ENCODE measurements at regions not wholly inside any gene's neighbourhood (a gene's known extent, or its start where the extent isn't known, plus 50 kb on each side); places are given as distances from the start of the nearest gene placed in this dataset.

DNA sequence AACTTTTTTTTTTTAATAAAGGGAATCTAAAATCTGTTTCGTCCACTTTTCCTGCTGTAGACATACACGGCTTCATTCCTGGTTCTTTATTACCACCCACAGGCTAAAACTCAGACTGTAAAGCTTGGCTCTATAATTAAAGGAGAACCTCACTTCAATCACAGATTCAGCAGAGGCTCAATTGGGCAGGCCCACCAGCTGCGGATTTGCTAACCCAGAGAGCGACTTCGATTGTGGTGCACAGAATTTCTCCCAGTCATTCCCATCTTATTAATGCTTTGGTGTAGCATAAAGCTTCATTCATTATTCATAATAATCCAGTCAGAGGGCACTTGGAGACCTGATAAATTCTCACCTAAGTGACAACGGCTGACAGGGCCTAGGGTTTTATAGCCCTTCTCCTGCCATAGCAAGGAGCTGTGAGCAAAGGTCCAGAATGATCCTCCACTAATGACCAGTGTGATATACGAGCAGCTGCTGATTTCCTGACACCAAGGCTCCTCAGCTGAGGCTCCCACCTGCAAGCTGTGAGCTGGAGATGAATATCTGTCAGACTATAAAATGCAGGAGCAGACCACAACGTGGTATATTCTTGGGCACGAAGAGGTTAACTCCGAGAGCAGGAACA, 149.0 kb downstream of the ATP6V1G3 start:
- intact Hi-C loops (cut with micrococcal nuclease), result no loop called here
- no peak for FAIRE-seq
- no peaks in the 10 kb centered on the region for H3K4me1 ChIP-seq (replicated peaks in 1 of 2; ENCODE audit: control insufficient read depth in 2 of 2, insufficient read depth in 2 of 2, low read length in 2 of 2)
- no peak for TF ChIP-seq U2AF2 (optimal IDR thresholded peaks at IDR 0.05; ENCODE audit: low read depth, low read length)
- no peak for TF ChIP-seq NFE2L1 (tag; IDR thresholded peaks at IDR 0.05; ENCODE audit: borderline replicate concordance, low read depth)
- 0 out of 4 replicates have a peak, but pooled peaks of 1 of the 2 experiments have one; percentile 7 for TF ChIP-seq RAD21 (CRISPR knock-in tag; conservative IDR thresholded peaks at IDR 0.05 in 1 of 2, IDR thresholded peaks at IDR 0.05 in 1 of 2)
- TF ChIP-seq RBM34 (IDR thresholded peaks at IDR 0.05; ENCODE audit: borderline replicate concordance, insufficient read depth, low read length), result no peak
- no TSS peak for BruUV-seq (replicated peaks)
- no peaks in the 10 kb centered on the region for H3K36me3 ChIP-seq (ENCODE audit: control insufficient read depth, insufficient read depth, low read length)
- DNase-seq (ENCODE audit: extremely low read depth in 1 of 4, low spot score in 3 of 4), result no peak
- no peak overlapping the region for H3K4me3 ChIP-seq
- no peak overlapping the region for H3K27ac ChIP-seq (ENCODE audit: extremely low read depth, low read depth, low read length)
- H3K9me3 ChIP-seq (replicated peaks; ENCODE audit: control insufficient read depth, insufficient read depth, low read depth, low read length), result no peaks in the 10 kb centered on the region
- no peak overlapping the region for H3K4me2 ChIP-seq (ENCODE audit: insufficient read depth, low read length)
- H2AFZ ChIP-seq (ENCODE audit: low read depth, low read length), result no peak overlapping the region
- ChIA-PET POLR2A (interaction anchor here (0.6 kb wide), 1 partner anchor 50 kb away, joined by 3 read pairs; no protein-coding TSS in a partner anchor), CTCF (ENCODE audit: low intra/inter-chr PET ratio) (no interaction called here)
- in situ Hi-C loops (cut with MboI), result no loop called here
- ATAC-seq, result no peak
- H4K20me1 ChIP-seq (replicated peaks; ENCODE audit: control insufficient read depth, insufficient read depth, low read length), result no peaks in the 10 kb centered on the region
- H3K9me1 ChIP-seq (ENCODE audit: control insufficient read depth, insufficient read depth, low read length), result no peaks in the 10 kb centered on the region
- no peaks in the 10 kb centered on the region for H3K79me2 ChIP-seq (ENCODE audit: control insufficient read depth, insufficient read depth, low read length)
- H3K27me3 ChIP-seq (ENCODE audit: control insufficient read depth in 2 of 2, insufficient read depth in 2 of 2, low read length in 2 of 2), result no peaks in the 10 kb centered on the region
- 4% methylated on average over 10 of the region's 10 CpGs for WGBS (ENCODE audit: insufficient coverage, low coverage, missing lambda C conversion rate)
- H3K9ac ChIP-seq (ENCODE audit: insufficient read depth in 1 of 2, low read depth in 2 of 2, low read length in 2 of 2), result no peak overlapping the region

GRCh38 chr1:198387587-198387986, 152.9 kb downstream of the ATP6V1G3 start:
- Histone ChIP-seq H3K4me3 (no peak overlapping the region), H3K27me3 (ENCODE audit: control insufficient read depth in 2 of 2, insufficient read depth in 2 of 2, low read length in 2 of 2) (no peaks in the 10 kb centered on the region), H3K27ac (ENCODE audit: extremely low read depth, low read depth, low read length) (no peak overlapping the region), H3K9me3 (replicated peaks; ENCODE audit: control insufficient read depth, insufficient read depth, low read depth, low read length) (no peaks in the 10 kb centered on the region), H3K9ac (ENCODE audit: insufficient read depth in 1 of 2, low read depth in 2 of 2, low read length in 2 of 2) (no peak overlapping the region), H3K4me2 (ENCODE audit: insufficient read depth, low read length) (no peak overlapping the region), H3K4me1 (replicated peaks in 1 of 2; ENCODE audit: control insufficient read depth in 2 of 2, insufficient read depth in 2 of 2, low read length in 2 of 2) (no peaks in the 10 kb centered on the region), H4K20me1 (replicated peaks; ENCODE audit: control insufficient read depth, insufficient read depth, low read length) (no peaks in the 10 kb centered on the region), H3K79me2 (ENCODE audit: control insufficient read depth, insufficient read depth, low read length) (no peaks in the 10 kb centered on the region), H3K9me1 (ENCODE audit: control insufficient read depth, insufficient read depth, low read length) (no peaks in the 10 kb centered on the region), H3K36me3 (ENCODE audit: control insufficient read depth, insufficient read depth, low read length) (no peaks in the 10 kb centered on the region), H2AFZ (ENCODE audit: low read depth, low read length) (no peak overlapping the region)
- ChIA-PET POLR2A (no interaction called here), CTCF (ENCODE audit: low intra/inter-chr PET ratio) (no interaction called here)
- no peak for FAIRE-seq
- ATAC-seq, result no peak
- DNase-seq (ENCODE audit: extremely low read depth in 1 of 4, low spot score in 3 of 4), result no peak
- BruUV-seq (replicated peaks), result no TSS peak
- in situ Hi-C loops (cut with MboI) (no loop called here), intact Hi-C loops (cut with micrococcal nuclease) (no loop called here)
- 4% methylated on average over 3 of the region's 3 CpGs for WGBS (ENCODE audit: insufficient coverage, low coverage, missing lambda C conversion rate)
- TF ChIP-seq TFAM (CRISPR knock-in tag; conservative IDR thresholded peaks at IDR 0.05), result no peak
- no peak for TF ChIP-seq ZBTB26 (CRISPR knock-in tag; IDR thresholded peaks at IDR 0.05)
- no peak for TF ChIP-seq MBD2 (IDR thresholded peaks at IDR 0.05; ENCODE audit: borderline replicate concordance, low read depth)
- no peak for TF ChIP-seq OTX1 (CRISPR knock-in tag; IDR thresholded peaks at IDR 0.05)
- no peak for TF ChIP-seq RNF2 (IDR thresholded peaks at IDR 0.05)
- no peak for TF ChIP-seq ZBTB33 (CRISPR knock-in tag; IDR thresholded peaks at IDR 0.05)
- no peak for TF ChIP-seq ILF3 (IDR thresholded peaks at IDR 0.05; ENCODE audit: borderline replicate concordance)
- no peak for TF ChIP-seq SRF (CRISPR knock-in tag; IDR thresholded peaks at IDR 0.05)
- TF ChIP-seq CBX5 (IDR thresholded peaks at IDR 0.05; ENCODE audit: borderline replicate concordance, low read depth), result no peak
